ENCODE measurements at regions not wholly inside any gene's neighbourhood (a gene's known extent, or its start where the extent isn't known, plus 50 kb on each side); places are given as distances from the start of the nearest gene placed in this dataset.

- no peak overlapping the region for H3K4me3 ChIP-seq (replicated peaks in 1 of 3; ENCODE audit: insufficient read depth in 1 of 3, low read depth in 1 of 3, low read length in 3 of 3)
- FAIRE-seq (no peak), DNase-seq (ENCODE audit: low read depth, low spot score) (no peak)
- no peaks in the 10 kb centered on the region for H3K79me2 ChIP-seq (ENCODE audit: control insufficient read depth, insufficient read depth, low read length)
- H3K9me1 ChIP-seq (replicated peaks; ENCODE audit: control insufficient read depth, extremely low read depth, insufficient read depth, low read length) = no peaks in the 10 kb centered on the region
- intact Hi-C loops (cut with micrococcal nuclease) = no loop called here
- no peaks in the 10 kb centered on the region for H3K36me3 ChIP-seq (ENCODE audit: control insufficient read depth in 2 of 2, extremely low read depth in 1 of 2, insufficient read depth in 2 of 2, low read length in 2 of 2)
- BruUV-seq (replicated peaks) = no TSS peak
- no peaks in the 10 kb centered on the region for H4K20me1 ChIP-seq (replicated peaks; ENCODE audit: control insufficient read depth, extremely low read depth, insufficient read depth, low read length)
- CTCF ChIA-PET = interaction anchor here (0.9 to 4.1 kb wide), 9 partner anchors 9 to 51 kb away, joined by 3 to 23 read pairs (median 4); no protein-coding TSS in a partner anchor
- no peak for TF ChIP-seq POLR2AphosphoS5 (IDR thresholded peaks at IDR 0.05; ENCODE audit: insufficient read depth, low read depth, low read length)
- POLR2A ChIA-PET = no interaction called here
- dilution Hi-C loops (cut with MboI; ENCODE audit: extremely low pct_ligation_motif_present, low sequenced_read_pairs) = no loop called here
- peaks cover 6% of the 10 kb centered on the region for H3K4me1 ChIP-seq (ENCODE audit: control insufficient read depth, extremely low read depth, insufficient read depth, low read length)
- H3K9me3 ChIP-seq (replicated peaks; ENCODE audit: control insufficient read depth, insufficient read depth, low read length) = no peaks in the 10 kb centered on the region
- H3K9ac ChIP-seq (replicated peaks; ENCODE audit: extremely low read depth, insufficient read depth, low read length) = no peak overlapping the region
- H2AFZ ChIP-seq (ENCODE audit: low read depth, low read length) = no peak overlapping the region
- H3K27me3 ChIP-seq (ENCODE audit: control insufficient read depth in 2 of 2, insufficient read depth in 2 of 2, low read length in 2 of 2) = no peaks in the 10 kb centered on the region
- H3K27ac ChIP-seq (ENCODE audit: insufficient read depth, low read depth, low read length) = no peak overlapping the region
- no peak overlapping the region for H3K4me2 ChIP-seq (ENCODE audit: insufficient read depth, low read length)
Measured at GRCh38 chr7:130931423-130931822, 197.4 kb upstream of the KLF14 start.

DNA sequence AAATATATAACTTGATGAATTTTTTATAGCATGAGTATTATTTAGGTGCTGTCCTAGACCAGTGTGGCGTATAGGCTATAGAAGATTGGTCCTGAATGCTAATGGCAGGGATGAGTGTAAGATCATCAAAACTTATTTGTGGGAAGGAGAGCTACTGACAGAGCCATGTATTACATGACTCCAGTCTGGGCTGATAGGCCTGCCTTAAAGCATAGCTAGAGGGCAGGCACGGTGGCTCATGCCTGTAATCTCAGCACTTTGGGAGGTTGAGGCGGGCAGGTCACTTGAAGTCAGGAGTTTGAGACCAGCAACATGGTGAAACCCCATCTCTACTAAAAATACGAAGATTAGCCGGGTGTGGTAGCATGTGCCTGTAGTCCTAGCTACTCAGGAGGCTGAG lies 198.1 kb upstream of the KLF14 start:
- FAIRE-seq = no peak
- Histone ChIP-seq H3K36me3 (ENCODE audit: control insufficient read depth in 2 of 2, extremely low read depth in 1 of 2, insufficient read depth in 2 of 2, low read length in 2 of 2) (no peaks in the 10 kb centered on the region), H3K9me3 (replicated peaks; ENCODE audit: control insufficient read depth, insufficient read depth, low read length) (no peaks in the 10 kb centered on the region), H3K4me2 (ENCODE audit: insufficient read depth, low read length) (no peak overlapping the region), H4K20me1 (replicated peaks; ENCODE audit: control insufficient read depth, extremely low read depth, insufficient read depth, low read length) (no peaks in the 10 kb centered on the region), H3K27me3 (ENCODE audit: control insufficient read depth in 2 of 2, insufficient read depth in 2 of 2, low read length in 2 of 2) (no peaks in the 10 kb centered on the region), H3K4me3 (replicated peaks in 1 of 3; ENCODE audit: insufficient read depth in 1 of 3, low read depth in 1 of 3, low read length in 3 of 3) (no peak overlapping the region), H2AFZ (ENCODE audit: low read depth, low read length) (no peak overlapping the region), H3K9ac (replicated peaks; ENCODE audit: extremely low read depth, insufficient read depth, low read length) (no peak overlapping the region), H3K4me1 (ENCODE audit: control insufficient read depth, extremely low read depth, insufficient read depth, low read length) (peaks cover 6% of the 10 kb centered on the region), H3K79me2 (ENCODE audit: control insufficient read depth, insufficient read depth, low read length) (no peaks in the 10 kb centered on the region), H3K27ac (ENCODE audit: insufficient read depth, low read depth, low read length) (no peak overlapping the region), H3K9me1 (replicated peaks; ENCODE audit: control insufficient read depth, extremely low read depth, insufficient read depth, low read length) (no peaks in the 10 kb centered on the region)
- DNase-seq (ENCODE audit: low read depth, low spot score) = no peak
- CTCF ChIA-PET = interaction anchor here (0.8 to 2.5 kb wide), 5 partner anchors 8 to 35 kb away, joined by 3 to 9 read pairs (median 3); no protein-coding TSS in a partner anchor
- POLR2A ChIA-PET = no interaction called here
- BruUV-seq (replicated peaks) = no TSS peak
- TF ChIP-seq POLR2A (IDR thresholded peaks at IDR 0.05; ENCODE audit: low read depth, low read length) = no peak
- no peak for TF ChIP-seq POLR2AphosphoS5 (IDR thresholded peaks at IDR 0.05; ENCODE audit: insufficient read depth, low read depth, low read length)
- TF ChIP-seq GATA2 (IDR thresholded peaks at IDR 0.05; ENCODE audit: insufficient read depth, insufficient read length, low read depth, low read length) = no peak
- no peak for TF ChIP-seq FOS (IDR thresholded peaks at IDR 0.05; ENCODE audit: borderline replicate concordance, insufficient read depth, low read length)
- TF ChIP-seq EZH2 (IDR thresholded peaks at IDR 0.05; ENCODE audit: borderline replicate concordance, low read depth, low read length, severe bottlenecking) = no peak
- no peak for TF ChIP-seq JUN (IDR thresholded peaks at IDR 0.05; ENCODE audit: borderline replicate concordance, insufficient read depth, insufficient read length, low read depth)
- TF ChIP-seq, protein P1, sequence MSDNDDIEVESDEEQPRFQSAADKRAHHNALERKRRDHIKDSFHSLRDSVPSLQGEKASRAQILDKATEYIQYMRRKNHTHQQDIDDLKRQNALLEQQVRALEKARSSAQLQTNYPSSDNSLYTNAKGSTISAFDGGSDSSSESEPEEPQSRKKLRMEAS (IDR thresholded peaks at IDR 0.05; ENCODE audit: insufficient read depth, insufficient read length) = no peak
- TF ChIP-seq, protein P2, sequence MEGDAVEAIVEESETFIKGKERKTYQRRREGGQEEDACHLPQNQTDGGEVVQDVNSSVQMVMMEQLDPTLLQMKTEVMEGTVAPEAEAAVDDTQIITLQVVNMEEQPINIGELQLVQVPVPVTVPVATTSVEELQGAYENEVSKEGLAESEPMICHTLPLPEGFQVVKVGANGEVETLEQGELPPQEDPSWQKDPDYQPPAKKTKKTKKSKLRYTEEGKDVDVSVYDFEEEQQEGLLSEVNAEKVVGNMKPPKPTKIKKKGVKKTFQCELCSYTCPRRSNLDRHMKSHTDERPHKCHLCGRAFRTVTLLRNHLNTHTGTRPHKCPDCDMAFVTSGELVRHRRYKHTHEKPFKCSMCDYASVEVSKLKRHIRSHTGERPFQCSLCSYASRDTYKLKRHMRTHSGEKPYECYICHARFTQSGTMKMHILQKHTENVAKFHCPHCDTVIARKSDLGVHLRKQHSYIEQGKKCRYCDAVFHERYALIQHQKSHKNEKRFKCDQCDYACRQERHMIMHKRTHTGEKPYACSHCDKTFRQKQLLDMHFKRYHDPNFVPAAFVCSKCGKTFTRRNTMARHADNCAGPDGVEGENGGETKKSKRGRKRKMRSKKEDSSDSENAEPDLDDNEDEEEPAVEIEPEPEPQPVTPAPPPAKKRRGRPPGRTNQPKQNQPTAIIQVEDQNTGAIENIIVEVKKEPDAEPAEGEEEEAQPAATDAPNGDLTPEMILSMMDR (IDR thresholded peaks at IDR 0.05; ENCODE audit: extremely low read depth in 1 of 2, insufficient read depth in 1 of 2, low read depth in 1 of 2, low read length in 2 of 2) = no peak
- no peak for TF ChIP-seq MYC (IDR thresholded peaks at IDR 0.05; ENCODE audit: low read depth, low read length)
- intact Hi-C loops (cut with micrococcal nuclease) = no loop called here
- dilution Hi-C loops (cut with MboI; ENCODE audit: extremely low pct_ligation_motif_present, low sequenced_read_pairs) = no loop called here
